Skeletal muscle cell (primary cell): ENCODE measurements at regions not wholly inside any gene's neighbourhood (a gene's known extent, or its start where the extent isn't known, plus 50 kb on each side); places are given as distances from the start of the nearest gene placed in this dataset.

Experiments
- DNase-seq: peaks from one replicate; pipeline ENCODE4 v3.0.0-alpha.2; 2010; ENCODE audit warnings: low read depth
- H3K4me3 ChIP-seq: 2 replicates; pipeline ENCODE4 v1.5.1; 2011; ENCODE audit warnings: low read depth, mild to moderate bottlenecking, control low read depth, low read length, moderate library complexity

- H3K4me3 ChIP-seq = no peak overlapping the region
- no peak for DNase-seq
Observed at GRCh38 chr2:40507432-40507831, 55.5 kb upstream of the SLC8A1 start.

- H3K4me3 ChIP-seq = no peak overlapping the region
- DNase-seq = no peak
Observed at GRCh38 chr2:40510304-40510703, 58.4 kb upstream of the SLC8A1 start.

- peak; percentile 83 for DNase-seq
- peak overlapping the region; percentile 33 for H3K4me3 ChIP-seq
Observed at GRCh38 chr2:40511661-40512213, 59.8 kb upstream of the SLC8A1 start.

GRCh38 chr2:40512256-40512655 lies 60.4 kb upstream of the SLC8A1 start:
- H3K4me3 ChIP-seq = peak overlapping the region; percentile 33
- DNase-seq = no peak

- no peak for DNase-seq
- no peak overlapping the region for H3K4me3 ChIP-seq
Observed at GRCh38 chr2:40513201-40513600, 61.3 kb upstream of the SLC8A1 start.

GRCh38 chr2:40516604-40517003 lies 64.7 kb upstream of the SLC8A1 start:
- no peak for DNase-seq

GRCh38 chr2:40528564-40528963 lies 76.7 kb upstream of the SLC8A1 start:
- H3K4me3 ChIP-seq = no peak overlapping the region
- DNase-seq = no peak

More at GRCh38 chr2:40516604-40517003, 64.7 kb upstream of the SLC8A1 start:
- no peak overlapping the region for H3K4me3 ChIP-seq

GRCh38 chr2:40531359-40531758 lies 79.5 kb upstream of the SLC8A1 start:
- DNase-seq = no peak
- no peak overlapping the region for H3K4me3 ChIP-seq

- DNase-seq = no peak
- no peak overlapping the region for H3K4me3 ChIP-seq
Observed at GRCh38 chr2:40534528-40534927, 82.6 kb upstream of the SLC8A1 start.

- no peak for DNase-seq
- H3K4me3 ChIP-seq = no peak overlapping the region
Observed at GRCh38 chr2:40535972-40536371, 84.1 kb upstream of the SLC8A1 start.

GRCh38 chr2:40540026-40540425 lies 88.1 kb upstream of the SLC8A1 start:
- H3K4me3 ChIP-seq = no peak overlapping the region
- no peak for DNase-seq

- no peak for DNase-seq
- no peak overlapping the region for H3K4me3 ChIP-seq
Observed at GRCh38 chr2:40543381-40543780, 91.5 kb upstream of the SLC8A1 start.

GRCh38 chr2:40544072-40544471 lies 92.2 kb upstream of the SLC8A1 start:
- DNase-seq = no peak
- no peak overlapping the region for H3K4me3 ChIP-seq

- no peak for DNase-seq
Observed at GRCh38 chr2:40545645-40546044, 93.8 kb upstream of the SLC8A1 start.

GRCh38 chr2:40546439-40547191 lies 94.7 kb upstream of the SLC8A1 start:
- DNase-seq = no peak
- H3K4me3 ChIP-seq = no peak overlapping the region

More at GRCh38 chr2:40545645-40546044, 93.8 kb upstream of the SLC8A1 start:
- no peak overlapping the region for H3K4me3 ChIP-seq

GRCh38 chr2:40548521-40548920 lies 96.6 kb upstream of the SLC8A1 start:
- DNase-seq = no peak
- H3K4me3 ChIP-seq = no peak overlapping the region

GRCh38 chr2:40550085-40550484 lies 98.2 kb upstream of the SLC8A1 start:
- DNase-seq = no peak
- H3K4me3 ChIP-seq = no peak overlapping the region

- no peak for DNase-seq
- no peak overlapping the region for H3K4me3 ChIP-seq
Observed at GRCh38 chr2:40551081-40551480, 99.2 kb upstream of the SLC8A1 start.

- no peak overlapping the region for H3K4me3 ChIP-seq
- DNase-seq = peak; percentile 4
Observed at GRCh38 chr2:40554665-40555294, 102.9 kb upstream of the SLC8A1 start.

- no peak overlapping the region for H3K4me3 ChIP-seq
- no peak for DNase-seq
Observed at GRCh38 chr2:40556293-40556692, 104.4 kb upstream of the SLC8A1 start.

- DNase-seq = no peak
- no peak overlapping the region for H3K4me3 ChIP-seq
Observed at GRCh38 chr2:40556739-40557138, 104.8 kb upstream of the SLC8A1 start.
